ENCODE measurements at regions not wholly inside any gene's neighbourhood (a gene's known extent, or its start where the extent isn't known, plus 50 kb on each side); places are given as distances from the start of the nearest gene placed in this dataset.

DNA sequence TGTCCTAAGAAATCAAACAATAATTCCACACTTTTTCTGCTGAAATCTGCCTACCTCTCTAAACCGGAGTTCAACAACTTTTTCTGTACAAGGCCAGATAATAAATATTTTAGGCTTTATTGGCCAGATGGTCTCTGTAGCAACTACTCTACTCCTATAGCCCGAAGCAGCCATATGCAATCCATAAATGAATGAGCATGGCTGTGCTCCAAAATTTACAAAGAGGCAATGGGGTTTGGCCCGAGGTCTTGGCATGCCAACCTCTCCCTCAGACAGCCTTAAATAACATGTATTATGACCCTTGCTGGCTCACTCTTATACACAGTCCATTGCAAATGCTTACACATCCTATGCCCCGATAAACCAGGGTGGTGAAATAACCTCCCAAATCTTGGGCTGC lies 98.6 kb upstream of the GPM6A start:
- no peak overlapping the region for H3K4me3 ChIP-seq
- no peaks in the 10 kb centered on the region for H3K4me1 ChIP-seq
- intact Hi-C loops (cut with DNase I; ENCODE audit: low total_unique reads): no loop called here
- no peaks in the 10 kb centered on the region for H3K9me3 ChIP-seq
- H3K36me3 ChIP-seq: no peaks in the 10 kb centered on the region
- no peaks in the 10 kb centered on the region for H3K27me3 ChIP-seq
- no peak for TF ChIP-seq POLR2A (IDR thresholded peaks at IDR 0.05)
- TF ChIP-seq, protein P1, sequence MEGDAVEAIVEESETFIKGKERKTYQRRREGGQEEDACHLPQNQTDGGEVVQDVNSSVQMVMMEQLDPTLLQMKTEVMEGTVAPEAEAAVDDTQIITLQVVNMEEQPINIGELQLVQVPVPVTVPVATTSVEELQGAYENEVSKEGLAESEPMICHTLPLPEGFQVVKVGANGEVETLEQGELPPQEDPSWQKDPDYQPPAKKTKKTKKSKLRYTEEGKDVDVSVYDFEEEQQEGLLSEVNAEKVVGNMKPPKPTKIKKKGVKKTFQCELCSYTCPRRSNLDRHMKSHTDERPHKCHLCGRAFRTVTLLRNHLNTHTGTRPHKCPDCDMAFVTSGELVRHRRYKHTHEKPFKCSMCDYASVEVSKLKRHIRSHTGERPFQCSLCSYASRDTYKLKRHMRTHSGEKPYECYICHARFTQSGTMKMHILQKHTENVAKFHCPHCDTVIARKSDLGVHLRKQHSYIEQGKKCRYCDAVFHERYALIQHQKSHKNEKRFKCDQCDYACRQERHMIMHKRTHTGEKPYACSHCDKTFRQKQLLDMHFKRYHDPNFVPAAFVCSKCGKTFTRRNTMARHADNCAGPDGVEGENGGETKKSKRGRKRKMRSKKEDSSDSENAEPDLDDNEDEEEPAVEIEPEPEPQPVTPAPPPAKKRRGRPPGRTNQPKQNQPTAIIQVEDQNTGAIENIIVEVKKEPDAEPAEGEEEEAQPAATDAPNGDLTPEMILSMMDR (IDR thresholded peaks at IDR 0.05): no peak
- no peak overlapping the region for H3K27ac ChIP-seq
- DNase-seq: no peak

DNA sequence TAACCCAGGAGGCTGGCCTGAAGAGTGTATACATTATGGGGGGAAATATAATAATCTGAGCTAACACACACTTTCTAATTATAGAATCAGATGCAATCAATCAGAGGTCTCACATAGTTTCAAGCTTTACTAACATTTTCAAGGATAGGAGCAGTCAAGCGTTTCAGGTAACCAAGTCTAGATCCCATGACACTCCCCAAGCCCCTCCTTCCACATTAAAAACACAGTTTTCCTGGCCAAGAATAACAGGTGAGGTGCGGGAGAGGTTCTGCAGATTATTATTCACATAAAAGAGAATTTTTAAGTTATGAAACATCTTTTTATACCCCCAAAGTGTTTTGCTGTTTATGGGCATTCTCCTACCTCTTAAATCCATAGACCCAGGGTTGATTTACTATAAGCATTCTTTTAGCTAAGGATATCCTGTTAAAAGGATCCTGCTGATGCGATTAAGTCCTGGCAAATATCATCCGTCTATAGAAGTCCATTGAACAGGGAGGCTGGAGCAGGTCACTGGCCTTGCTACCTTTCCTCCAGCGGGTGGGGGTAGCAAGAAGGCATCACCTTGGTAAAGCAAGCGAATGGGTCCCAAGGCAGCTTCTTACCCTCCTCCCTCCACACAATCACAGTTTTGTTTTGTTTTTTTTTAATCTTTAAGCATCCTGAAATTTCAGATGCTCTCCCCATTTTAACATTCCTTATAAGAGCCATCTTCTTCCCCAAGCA lies 104.7 kb upstream of the GPM6A start:
- no peaks in the 10 kb centered on the region for H3K36me3 ChIP-seq
- H3K27ac ChIP-seq: no peak overlapping the region
- TF ChIP-seq, protein P1 (IDR thresholded peaks at IDR 0.05): no peak
- TF ChIP-seq POLR2A (IDR thresholded peaks at IDR 0.05): no peak
- no peaks in the 10 kb centered on the region for H3K4me1 ChIP-seq
- H3K9me3 ChIP-seq: no peaks in the 10 kb centered on the region
- no peak for DNase-seq
- H3K27me3 ChIP-seq: no peaks in the 10 kb centered on the region
- H3K4me3 ChIP-seq: no peak overlapping the region
- intact Hi-C loops (cut with DNase I; ENCODE audit: low total_unique reads): no loop called here

DNA sequence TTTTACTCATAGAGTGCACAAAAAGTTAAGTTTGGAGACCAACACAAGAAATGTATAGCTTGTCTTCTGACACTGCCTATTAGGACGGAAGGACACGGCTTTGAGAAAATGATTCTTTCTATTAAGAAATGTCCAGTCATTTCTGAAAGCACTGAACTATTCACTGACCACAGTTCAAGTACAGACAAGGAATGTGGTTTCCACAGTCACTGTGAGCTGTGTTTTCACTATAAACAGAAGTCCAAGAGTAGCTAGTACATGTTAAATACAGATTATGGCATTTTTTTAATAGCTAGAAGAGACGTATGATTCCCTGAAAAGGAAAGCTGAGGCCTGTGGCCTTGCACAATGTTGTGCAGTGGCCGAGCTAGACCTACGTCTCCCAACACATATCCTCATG lies 115.1 kb upstream of the GPM6A start:
- H3K9me3 ChIP-seq: no peaks in the 10 kb centered on the region
- H3K36me3 ChIP-seq: no peaks in the 10 kb centered on the region
- intact Hi-C loops (cut with DNase I; ENCODE audit: low total_unique reads): no loop called here
- no peaks in the 10 kb centered on the region for H3K27me3 ChIP-seq
- DNase-seq: no peak
- no peak overlapping the region for H3K27ac ChIP-seq
- TF ChIP-seq, protein P1 (IDR thresholded peaks at IDR 0.05): no peak
- no peak for TF ChIP-seq POLR2A (IDR thresholded peaks at IDR 0.05)
- no peak overlapping the region for H3K4me3 ChIP-seq
- no peaks in the 10 kb centered on the region for H3K4me1 ChIP-seq

DNA sequence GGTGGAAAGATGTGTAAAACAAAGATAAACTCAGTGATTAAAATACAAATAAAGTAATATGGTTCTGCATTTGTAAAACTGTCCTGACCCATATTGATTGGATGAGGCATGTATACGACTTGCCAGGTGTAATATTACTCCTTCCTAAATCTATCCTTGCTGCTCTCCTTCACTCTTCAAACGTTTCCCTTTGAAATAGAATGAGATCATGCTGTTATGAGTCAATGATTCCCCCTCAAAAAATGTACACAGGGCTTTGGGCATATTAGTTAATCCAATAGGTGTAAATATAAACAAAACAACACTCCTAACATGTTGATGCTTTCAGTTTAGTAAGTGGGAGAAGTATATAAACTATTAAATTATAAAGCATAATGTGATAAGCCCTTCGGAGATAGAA lies 117.4 kb upstream of the GPM6A start:
- no peaks in the 10 kb centered on the region for H3K4me1 ChIP-seq
- no peaks in the 10 kb centered on the region for H3K9me3 ChIP-seq
- TF ChIP-seq POLR2A (IDR thresholded peaks at IDR 0.05): no peak
- TF ChIP-seq, protein P1 (IDR thresholded peaks at IDR 0.05): no peak
- intact Hi-C loops (cut with DNase I; ENCODE audit: low total_unique reads): no loop called here
- H3K27me3 ChIP-seq: no peaks in the 10 kb centered on the region
- no peak for DNase-seq
- H3K36me3 ChIP-seq: no peaks in the 10 kb centered on the region
- H3K27ac ChIP-seq: no peak overlapping the region
- no peak overlapping the region for H3K4me3 ChIP-seq

DNA sequence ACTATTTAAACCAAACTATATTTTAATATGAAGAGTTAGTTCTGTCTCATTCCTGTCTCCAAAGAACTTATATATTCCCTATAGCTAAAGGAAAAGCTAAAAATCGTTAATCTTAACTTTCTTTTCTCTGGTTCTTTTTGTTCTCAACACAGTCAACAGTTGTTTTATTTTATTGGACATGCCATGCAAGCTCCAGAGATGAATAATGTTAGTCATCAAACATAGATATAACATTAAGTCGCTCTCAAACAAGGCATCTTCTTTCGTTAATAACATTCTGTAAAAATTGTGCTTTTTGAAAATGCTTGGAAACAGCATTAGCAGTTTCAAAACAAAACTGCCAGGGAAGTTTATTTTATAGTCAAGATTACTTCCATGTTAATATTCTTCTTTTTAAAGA lies 117.9 kb upstream of the GPM6A start:
- H3K27ac ChIP-seq: no peak overlapping the region
- no peak for DNase-seq
- intact Hi-C loops (cut with DNase I; ENCODE audit: low total_unique reads): no loop called here

More for the DNA sequence above, 117.9 kb upstream of the GPM6A start:
- no peak overlapping the region for H3K4me3 ChIP-seq
- H3K36me3 ChIP-seq: no peaks in the 10 kb centered on the region
- no peaks in the 10 kb centered on the region for H3K9me3 ChIP-seq
- no peak for TF ChIP-seq POLR2A (IDR thresholded peaks at IDR 0.05)
- TF ChIP-seq, protein P1 (IDR thresholded peaks at IDR 0.05): no peak
- no peaks in the 10 kb centered on the region for H3K4me1 ChIP-seq
- no peaks in the 10 kb centered on the region for H3K27me3 ChIP-seq

Data from uterus (tissue), 3 donors.